IMR-90 (cell line): ENCODE measurements at regions not wholly inside any gene's neighbourhood (a gene's known extent, or its start where the extent isn't known, plus 50 kb on each side); places are given as distances from the start of the nearest gene placed in this dataset.

Experiments used
- ATAC-seq: fragments of 200-7000 bp; cut with Tn5 transposase; 2 replicates; pipeline ENCODE4 v1.9.1; 2020; ENCODE audit warnings: low read depth, mild to moderate bottlenecking, moderate library complexity
- BruUV-seq: library from RNA; stranded (reverse); fragments of 400-500 nt; replicated peaks from 2 replicates; lab custom pipeline; 2021; lab: Mats Ljungman, UMichigan
- CTCF ChIA-PET: fragments of 300-600 bp; formaldehyde crosslinking; extraction: SDS; loops from one replicate; lab custom pipeline; 2021; ENCODE audit warnings: antibody characterized with exemption; lab: Yijun Ruan, JAX
- POLR2A ChIA-PET: fragments of 300-600 bp; sonication (Branson Sonifier 250); formaldehyde crosslinking; loops from one replicate; lab custom pipeline; 2022; ENCODE audit warnings: antibody characterized with exemption; ENCODE audit not compliant: unreplicated experiment; lab: Charles Lee
- DNase-seq: peaks from one replicate; pipeline ENCODE4 v3.0.0; 2013
- H2AFZ ChIP-seq: replicated peaks from 2 replicates; pipeline ENCODE3; 2013; ENCODE audit warnings: low read length, mild to moderate bottlenecking; ENCODE audit not compliant: poor library complexity
- H2AK5ac ChIP-seq: 2 replicates; pipeline ENCODE4 v1.6.1; 2013; ENCODE audit warnings: low read depth, low read length, inconsistent platforms
- H2AK9ac ChIP-seq: replicated peaks from 2 replicates; pipeline ENCODE3; 2013; ENCODE audit warnings: mild to moderate bottlenecking, low read depth, low read length, moderate library complexity; ENCODE audit not compliant: poor library complexity
- H2BK120ac ChIP-seq: 2 replicates; pipeline ENCODE4 v1.6.1; 2013; ENCODE audit warnings: low read depth, low read length, inconsistent platforms
- H2BK15ac ChIP-seq: 3 replicates; pipeline ENCODE4 v1.6.1; 2013; ENCODE audit warnings: low read depth, low read length, inconsistent platforms
- H2BK20ac ChIP-seq: 2 replicates; pipeline ENCODE4 v1.6.1; 2013; ENCODE audit warnings: low read depth, mild to moderate bottlenecking, inconsistent platforms, low read length, moderate library complexity
- H2BK5ac ChIP-seq: 2 replicates; pipeline ENCODE4 v1.6.1; 2013; ENCODE audit warnings: mild to moderate bottlenecking, low read depth, low read length, inconsistent platforms; ENCODE audit not compliant: poor library complexity, severe bottlenecking
- H3K14ac ChIP-seq: replicated peaks from 2 replicates; pipeline ENCODE4 v1.6.1; 2013; ENCODE audit warnings: low read depth, low read length, inconsistent platforms
- H3K18ac ChIP-seq: 2 replicates; pipeline ENCODE4 v1.6.1; 2013; ENCODE audit warnings: low read depth, low read length, control low read depth
- H3K23ac ChIP-seq: 2 replicates; pipeline ENCODE4 v1.6.1; 2013; ENCODE audit warnings: low read depth, low read length, inconsistent platforms
- H3K27ac ChIP-seq: 2 replicates; pipeline ENCODE4 v1.5.1; 2013; ENCODE audit warnings: mild to moderate bottlenecking, control low read depth, low read length; ENCODE audit not compliant: insufficient read depth
- H3K27me3 ChIP-seq: 2 replicates; pipeline ENCODE4 v1.6.1; 2013; ENCODE audit warnings: low read length; ENCODE audit not compliant: control insufficient read depth, insufficient read depth
- H3K36me3 ChIP-seq: 2 replicates; pipeline ENCODE4 v1.6.1; 2013; ENCODE audit warnings: low read length, mixed read lengths; ENCODE audit not compliant: control insufficient read depth, insufficient read depth
- H3K4ac ChIP-seq: 2 replicates; pipeline ENCODE4 v1.6.1; 2013; ENCODE audit warnings: low read depth, low read length, inconsistent platforms
- H3K4me1 ChIP-seq: 2 replicates; pipeline ENCODE4 v1.6.1; 2013; ENCODE audit warnings: low read length, mixed read lengths; ENCODE audit not compliant: control insufficient read depth, insufficient read depth
- H3K4me2 ChIP-seq: 2 replicates; pipeline ENCODE4 v1.6.1; 2013; ENCODE audit warnings: low read depth, mild to moderate bottlenecking, control low read depth, low read length, moderate library complexity
- H3K4me3 ChIP-seq: 2 replicates; pipeline ENCODE4 v1.5.1; 2013; ENCODE audit warnings: low read depth, mild to moderate bottlenecking, control low read depth, low read length, moderate library complexity; ENCODE audit not compliant: insufficient read depth
- H3K56ac ChIP-seq: 2 replicates; pipeline ENCODE4 v1.6.1; 2013; ENCODE audit warnings: low read length, inconsistent platforms; ENCODE audit not compliant: insufficient read depth; ENCODE audit errors: extremely low read depth
- H3K79me1 ChIP-seq, 2 experiments: 2 replicates each; pipeline ENCODE4 v1.6.1; 2013; ENCODE audit warnings: low read length in 2 of 2, inconsistent platforms in 1 of 2, low read depth in 1 of 2
- H3K9ac ChIP-seq: 2 replicates; pipeline ENCODE4 v1.6.1; 2013; ENCODE audit warnings: low read depth, low read length, control low read depth
- H3K9me1 ChIP-seq: 2 replicates; pipeline ENCODE4 v1.6.1; 2013; ENCODE audit warnings: low read length, inconsistent platforms; ENCODE audit not compliant: insufficient read depth
- H3K9me3 ChIP-seq: 2 replicates; pipeline ENCODE4 v1.6.1; 2013; ENCODE audit warnings: low read length; ENCODE audit not compliant: control insufficient read depth, insufficient read depth
- H4K20me1 ChIP-seq: 2 replicates; pipeline ENCODE4 v1.6.1; 2013; ENCODE audit warnings: low read length, inconsistent platforms; ENCODE audit not compliant: insufficient read depth
- H4K5ac ChIP-seq: 2 replicates; pipeline ENCODE4 v1.6.1; 2013; ENCODE audit warnings: mild to moderate bottlenecking, low read depth, low read length, control low read depth
- H4K8ac ChIP-seq, 2 experiments: 2 replicates each; pipeline ENCODE4 v1.6.1; 2013; ENCODE audit warnings: low read depth in 2 of 2, low read length in 2 of 2, control low read depth in 1 of 2, inconsistent platforms in 1 of 2
- H4K91ac ChIP-seq: 2 replicates; pipeline ENCODE4 v1.6.1; 2013; ENCODE audit warnings: low read depth, low read length, inconsistent platforms; ENCODE audit not compliant: insufficient read depth
- BHLHE40 ChIP-seq: fragments of 150-350 bp; IDR thresholded peaks from 2 replicates; pipeline ENCODE4 v1.6.1; 2016; ENCODE audit warnings: mild to moderate bottlenecking, low read depth, low read length
- CTCF ChIP-seq: conservative IDR thresholded peaks from 2 replicates; pipeline ENCODE4 v1.5.1; 2012; ENCODE audit warnings: mild to moderate bottlenecking, low read depth, low read length, improper control_type of control experiment
- FOS ChIP-seq: fragments of 150-350 bp; IDR thresholded peaks from 2 replicates; pipeline ENCODE4 v1.6.1; 2016; ENCODE audit warnings: low read depth, low read length
- MXI1 ChIP-seq: IDR thresholded peaks from 2 replicates; pipeline ENCODE4 v1.6.1; 2012; ENCODE audit warnings: low read depth, mild to moderate bottlenecking, low read length, moderate library complexity, borderline replicate concordance
- NFE2L2 ChIP-seq: fragments of 150-350 bp; IDR thresholded peaks from 2 replicates; pipeline ENCODE4 v1.6.1; 2016; ENCODE audit warnings: low read depth, mild to moderate bottlenecking, low read length
- POLR2A ChIP-seq: IDR thresholded peaks from 2 replicates; pipeline ENCODE4 v1.6.1; 2012; ENCODE audit warnings: mild to moderate bottlenecking, low read depth, low read length
- RFX5 ChIP-seq: IDR thresholded peaks from 2 replicates; pipeline ENCODE4 v1.8.0; 2012; ENCODE audit warnings: low read depth, mild to moderate bottlenecking, low read length, moderate library complexity
- USF2 ChIP-seq: fragments of 150-350 bp; IDR thresholded peaks from 2 replicates; pipeline ENCODE4 v1.6.1; 2017; ENCODE audit warnings: mild to moderate bottlenecking, antibody characterized with exemption, low read length, low read depth
- WGBS, 2 experiments: methylation state at CpG; one replicate each; pipeline versions ENCODE4 v1.1.5 to v1.1.7; 2013; ENCODE audit warnings: missing lambda C conversion rate in 2 of 2; ENCODE audit not compliant: insufficient read length in 1 of 2; ENCODE audit errors: extremely low coverage in 2 of 2; 5-methylcytosine and 5-hydroxymethylcytosine counted together
- dilution Hi-C: fragments of 300-500 bp; cut with HindIII; formaldehyde crosslinking; loops from one replicate; pipeline ENCODE4 v1.14.3; 2018; ENCODE audit warnings: low sequenced_read_pairs; ENCODE audit not compliant: unreplicated experiment
- in situ Hi-C: fragments of 300-500 bp; cut with MboI; formaldehyde crosslinking; loops from 3 replicates; pipeline ENCODE4 v1.14.3; 2019; ENCODE audit warnings: low sequenced_read_pairs, inconsistent platforms, mixed read lengths
- intact Hi-C: fragments of 100-400 bp; cut with micrococcal nuclease; formaldehyde crosslinking; loops from 2 replicates; pipeline ENCODE4 v1.10.0; 2022

- Histone ChIP-seq H3K18ac (no peak overlapping the region), H3K4me3 (no peak overlapping the region), H2BK20ac (no peak overlapping the region), H2BK5ac (no peak overlapping the region), H3K4ac (peak overlapping the region; percentile 46; the same call in 1 of the 2 replicates), H3K9me3 (no peaks in the 10 kb centered on the region), H3K56ac (no peak overlapping the region), H4K5ac (no peak overlapping the region), H3K36me3 (peaks cover 11% of the 10 kb centered on the region; the same call in 1 of the 2 replicates), H3K9ac (no peak overlapping the region), H4K8ac (no peak overlapping the region; a peak in 1 of 4 replicates), H3K4me2 (no peak overlapping the region), H3K9me1 (peaks cover 61% of the 10 kb centered on the region), H2BK15ac (no peak overlapping the region), H3K27ac (no peak overlapping the region), H3K23ac (peak overlapping the region; percentile 76), H3K79me1 (peaks cover 59 to 97% of the 10 kb centered on the region in 2 experiments), H2BK120ac (no peak overlapping the region), H2AK5ac (peak overlapping the region; percentile 62; the same call in 1 of the 2 replicates), H3K27me3 (no peaks in the 10 kb centered on the region), H3K4me1 (peaks cover 69% of the 10 kb centered on the region), H4K91ac (peak overlapping the region; percentile 18; the same call in 1 of the 2 replicates), H3K14ac (0 out of 2 replicates have a peak overlapping the region, but pooled peaks have one; percentile 13), H2AFZ (no peak overlapping the region), H2AK9ac (no peak overlapping the region), H4K20me1 (peaks cover 100% of the 10 kb centered on the region)
- intact Hi-C loops (no loop called here), dilution Hi-C loops (no loop called here), in situ Hi-C loops (no loop called here)
- BruUV-seq: no TSS peak
- TF ChIP-seq FOS (no peak), USF2 (no peak), BHLHE40 (no peak), NFE2L2 (no peak), CTCF (no peak), RFX5 (no peak), MXI1 (no peak), POLR2A (no peak)
- WGBS, 2 experiments: no CpG with 5 or more reads among the region's 6 CpGs
- ATAC-seq: no peak
- POLR2A ChIA-PET: no interaction called here
- CTCF ChIA-PET: no interaction called here
- DNase-seq: no peak
These were observed 333.0 kb downstream of the SEC14L1 start for GRCh38 chr17:77473615-77474226.
